Hepatocyte (in vitro differentiated cells): ENCODE measurements at regions not wholly inside any gene's neighbourhood (a gene's known extent, or its start where the extent isn't known, plus 50 kb on each side); places are given as distances from the start of the nearest gene placed in this dataset.

Experiments
- EZH2 ChIP-seq: fragments of 200-600 bp; sonication (generic); IDR thresholded peaks from 2 replicates; pipeline ENCODE4 v1.6.1; 2016; ENCODE audit warnings: antibody characterized with exemption, mild to moderate bottlenecking, borderline replicate concordance
- TF ChIP-seq, protein P1 (sequence below): fragments of 200-600 bp; sonication (generic); IDR thresholded peaks from 2 replicates; pipeline ENCODE4 v1.5.1; 2016; ENCODE audit warnings: antibody characterized with exemption, mild to moderate bottlenecking; ENCODE audit not compliant: poor library complexity

DNA sequence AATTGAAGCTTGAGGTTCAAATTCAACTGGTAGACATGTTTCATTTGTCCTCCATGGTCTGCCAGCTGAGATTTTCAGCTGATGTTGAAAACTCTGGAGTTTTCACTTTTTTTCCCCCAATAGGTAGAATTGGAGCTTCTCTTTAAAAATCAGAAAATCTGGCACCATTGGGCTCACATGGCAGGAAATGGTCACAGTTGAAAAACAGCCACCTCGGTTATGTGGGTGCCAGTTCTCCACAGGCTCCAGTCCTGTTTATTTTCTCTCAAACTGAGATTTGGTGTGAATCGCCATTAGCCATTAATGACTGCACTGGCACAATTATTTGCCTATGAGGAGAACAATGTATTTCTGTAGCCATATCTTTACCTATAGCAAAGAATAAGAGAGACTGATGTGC lies 171.4 kb upstream of the TFAP2D start:
- TF ChIP-seq, protein P1, sequence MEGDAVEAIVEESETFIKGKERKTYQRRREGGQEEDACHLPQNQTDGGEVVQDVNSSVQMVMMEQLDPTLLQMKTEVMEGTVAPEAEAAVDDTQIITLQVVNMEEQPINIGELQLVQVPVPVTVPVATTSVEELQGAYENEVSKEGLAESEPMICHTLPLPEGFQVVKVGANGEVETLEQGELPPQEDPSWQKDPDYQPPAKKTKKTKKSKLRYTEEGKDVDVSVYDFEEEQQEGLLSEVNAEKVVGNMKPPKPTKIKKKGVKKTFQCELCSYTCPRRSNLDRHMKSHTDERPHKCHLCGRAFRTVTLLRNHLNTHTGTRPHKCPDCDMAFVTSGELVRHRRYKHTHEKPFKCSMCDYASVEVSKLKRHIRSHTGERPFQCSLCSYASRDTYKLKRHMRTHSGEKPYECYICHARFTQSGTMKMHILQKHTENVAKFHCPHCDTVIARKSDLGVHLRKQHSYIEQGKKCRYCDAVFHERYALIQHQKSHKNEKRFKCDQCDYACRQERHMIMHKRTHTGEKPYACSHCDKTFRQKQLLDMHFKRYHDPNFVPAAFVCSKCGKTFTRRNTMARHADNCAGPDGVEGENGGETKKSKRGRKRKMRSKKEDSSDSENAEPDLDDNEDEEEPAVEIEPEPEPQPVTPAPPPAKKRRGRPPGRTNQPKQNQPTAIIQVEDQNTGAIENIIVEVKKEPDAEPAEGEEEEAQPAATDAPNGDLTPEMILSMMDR: no peak
- no peak for TF ChIP-seq EZH2
